OCI-LY1 (cell line): ENCODE measurements at regions not wholly inside any gene's neighbourhood (a gene's known extent, or its start where the extent isn't known, plus 50 kb on each side); places are given as distances from the start of the nearest gene placed in this dataset.

Experiments used
- EZH2 ChIP-seq: fragments of 200-600 bp; sonication (generic), shearing (Covaris generic); IDR thresholded peaks from 2 replicates; pipeline ENCODE4 v1.8.0; 2017; ENCODE audit warnings: borderline replicate concordance, mixed run types, mild to moderate bottlenecking, antibody characterized with exemption, low read length, moderate library complexity, mixed read lengths
- TF ChIP-seq, protein P1 (sequence below): fragments of 200-600 bp; sonication (generic), shearing (Covaris generic); IDR thresholded peaks from 2 replicates; pipeline ENCODE4 v1.5.1; 2017; ENCODE audit warnings: mild to moderate bottlenecking, antibody characterized with exemption, low read length, moderate library complexity, mixed read lengths

DNA sequence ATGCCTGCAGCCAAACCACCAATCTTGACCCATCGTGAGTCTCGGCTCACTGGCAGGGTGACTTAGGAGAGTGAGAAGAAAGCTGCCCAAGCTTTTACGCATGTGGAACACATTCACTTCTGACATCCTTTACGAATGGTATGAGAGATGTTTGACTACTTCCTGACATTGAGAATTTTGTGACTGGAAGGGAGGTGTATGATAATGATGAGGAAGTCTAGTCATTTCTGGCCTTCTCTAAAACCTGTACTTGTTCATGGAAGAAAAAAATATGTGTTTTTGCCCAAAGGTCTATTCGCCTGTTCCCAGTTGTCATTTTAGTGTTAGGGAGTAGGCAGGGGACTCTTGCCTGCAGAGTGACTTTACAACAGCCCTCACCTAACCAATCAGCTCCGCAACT, 227.2 kb upstream of the ATP2B1 start:
- TF ChIP-seq, protein P1, sequence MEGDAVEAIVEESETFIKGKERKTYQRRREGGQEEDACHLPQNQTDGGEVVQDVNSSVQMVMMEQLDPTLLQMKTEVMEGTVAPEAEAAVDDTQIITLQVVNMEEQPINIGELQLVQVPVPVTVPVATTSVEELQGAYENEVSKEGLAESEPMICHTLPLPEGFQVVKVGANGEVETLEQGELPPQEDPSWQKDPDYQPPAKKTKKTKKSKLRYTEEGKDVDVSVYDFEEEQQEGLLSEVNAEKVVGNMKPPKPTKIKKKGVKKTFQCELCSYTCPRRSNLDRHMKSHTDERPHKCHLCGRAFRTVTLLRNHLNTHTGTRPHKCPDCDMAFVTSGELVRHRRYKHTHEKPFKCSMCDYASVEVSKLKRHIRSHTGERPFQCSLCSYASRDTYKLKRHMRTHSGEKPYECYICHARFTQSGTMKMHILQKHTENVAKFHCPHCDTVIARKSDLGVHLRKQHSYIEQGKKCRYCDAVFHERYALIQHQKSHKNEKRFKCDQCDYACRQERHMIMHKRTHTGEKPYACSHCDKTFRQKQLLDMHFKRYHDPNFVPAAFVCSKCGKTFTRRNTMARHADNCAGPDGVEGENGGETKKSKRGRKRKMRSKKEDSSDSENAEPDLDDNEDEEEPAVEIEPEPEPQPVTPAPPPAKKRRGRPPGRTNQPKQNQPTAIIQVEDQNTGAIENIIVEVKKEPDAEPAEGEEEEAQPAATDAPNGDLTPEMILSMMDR, result no peak
- no peak for TF ChIP-seq EZH2
